Heart left ventricle (tissue), 16 donors: ENCODE measurements at regions not wholly inside any gene's neighbourhood (a gene's known extent, or its start where the extent isn't known, plus 50 kb on each side); places are given as distances from the start of the nearest gene placed in this dataset.

Experiments
- ATAC-seq, 4 donors: fragments of 200-7000 bp; cut with Tn5 transposase; one replicate each; pipeline ENCODE4 v1.9.1; 2020 to 2022; ENCODE audit warnings: moderate library complexity in 4 of 4, mild to moderate bottlenecking in 3 of 4, moderate number of reproducible peaks in 1 of 4
- DNase-seq, 5 donors: peaks; one replicate each; pipeline ENCODE4 v3.0.0-alpha.2; 2020
- H3K27ac ChIP-seq, 12 donors: fragments of 200-600 bp; sonication (generic) in 4 of 12; one replicate each; pipeline versions ENCODE4 v1.5.0 to v1.8.0; 2016 to 2022; ENCODE audit warnings: mild to moderate bottlenecking in 2 of 12
- H3K27me3 ChIP-seq, 9 donors: fragments of 200-600 bp; sonication (generic) in 2 of 9; one replicate each; pipeline versions ENCODE4 v1.5.1 to v1.8.0; 2016 to 2022; ENCODE audit warnings: mild to moderate bottlenecking in 3 of 9
- H3K36me3 ChIP-seq, 9 donors: fragments of 200-600 bp; sonication (generic) in 2 of 9; one replicate each; pipeline versions ENCODE4 v1.5.0 to v1.8.0; 2018 to 2022; ENCODE audit warnings: mild to moderate bottlenecking in 2 of 9
- H3K4me1 ChIP-seq, 12 donors: fragments of 200-600 bp; sonication (generic) in 4 of 12; one replicate each; pipeline versions ENCODE4 v1.5.0 to v1.8.0; 2016 to 2022; ENCODE audit warnings: mild to moderate bottlenecking in 3 of 12
- H3K4me3 ChIP-seq, 12 donors: fragments of 200-600 bp; sonication (generic) in 4 of 12; one replicate each; pipeline versions ENCODE4 v1.5.0 to v1.8.0; 2017 to 2022; ENCODE audit warnings: mild to moderate bottlenecking in 9 of 12, moderate library complexity in 4 of 12
- H3K9me3 ChIP-seq, 12 donors: fragments of 200-600 bp; sonication (generic) in 4 of 12; one replicate each; pipeline versions ENCODE4 v1.5.0 to v1.8.0; 2016 to 2022; ENCODE audit warnings: mild to moderate bottlenecking in 1 of 12
- POLR2A ChIP-seq, 2 donors: fragments of 450-650 bp; IDR thresholded peaks; one replicate each; pipeline ENCODE4 v1.6.1; 2017; ENCODE audit warnings: antibody characterized with exemption in 2 of 2, mild to moderate bottlenecking in 2 of 2, moderate library complexity in 2 of 2
- WGBS, 4 donors: extraction: QIAGEN DNeasy Blood & Tissue Kit in 2 of 4; methylation state at CpG; one replicate each; pipeline versions ENCODE4 v1.1.5 to v1.1.7; 2013 to 2018; 5-methylcytosine and 5-hydroxymethylcytosine counted together
- intact Hi-C, 10 donors: fragments of 100-400 bp; cut with DNase I; formaldehyde crosslinking; loops; one replicate each; pipeline versions ENCODE4 v1.11.1 to v1.14.2; 2022
- TF ChIP-seq, protein P1 (sequence below), 12 donors: fragments of 200-600 bp; sonication (generic) in 4 of 12; IDR thresholded peaks; one replicate each; pipeline versions ENCODE4 v1.5.0 to v1.8.0; 2018 to 2022; ENCODE audit warnings: antibody characterized with exemption in 12 of 12, mild to moderate bottlenecking in 5 of 12
- donor health status: ischemic (EF 13 %, LVEDD 7.1; RV severe dilation, severe dysfunction).
- donor health status: healthy with polysubstance abuse.
- donor health status: DM: no; HTN: yes; CAD: no.
- donor health status: DM: no; HTN: no; CAD: no.
- donor health status: ischemic (EF 25% LVEDD 6.9; RV normal size, moderate dysfunction).
- donor health status: ischemic (EF 25% LVEDD 5.7; RV mildly dilated, moderate dysfunction).
- donor health status: healthy.
- donor health status: DM: yes; HTN: yes; CAD: no.
- donor health status: ischemic (EF 35%, LVEDD 5.7; RV mildly dilated, moderate dysfunction).
- donor health status: nonischemic (EF 11% LVEDD 7.7; RV severe dilation, severe dysfunction).
- donor health status: DM: yes; HTN: yes; CAD: no.
- donor health status: PGD.
- donor health status: ischemic (EF 29% LVEDD 5.4; RV normal size, mild dysfunction).
- donor health status: nonischemic (EF 23%, LVEDD 6.1; RV moderate dilation, normal function).

DNA sequence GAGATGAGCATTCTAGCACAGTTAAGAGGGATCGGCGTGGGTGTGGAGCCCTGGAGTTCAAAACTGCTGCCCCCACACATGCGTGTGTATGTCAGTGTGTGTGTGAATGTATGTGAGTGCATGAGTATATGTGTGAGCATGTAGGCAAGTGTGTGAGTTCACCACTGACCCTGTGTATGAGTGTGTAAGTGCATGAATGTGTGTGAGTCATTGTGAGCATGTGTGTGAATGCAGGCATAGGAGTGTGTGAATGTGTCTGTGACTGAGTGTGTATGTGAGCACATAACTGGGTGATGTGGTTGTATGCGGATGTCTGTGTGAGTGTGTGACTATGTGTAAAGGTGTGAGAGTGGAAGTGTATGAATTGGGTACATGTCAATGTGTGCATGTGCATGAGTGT is 69.6 kb upstream of the CCDC167 start:
- DNase-seq (no peak), ATAC-seq (no peak)
- Histone ChIP-seq H3K27ac (no peak overlapping the region), H3K4me3 (no peak overlapping the region), H3K4me1 (peaks cover 0 to 16% (median 11%) of the 10 kb centered on the region in 12 donors), H3K9me3 (no peaks in the 10 kb centered on the region), H3K36me3 (no peaks in the 10 kb centered on the region), H3K27me3 (peaks cover 0 to 26% (median 8%) of the 10 kb centered on the region in 9 donors)
- intact Hi-C loops, result loop anchor here (5.0 to 10.0 kb wide), 12 partner anchors 82 to 247 kb away; partner anchors contain the start of gene MDGA1 (in 2 of the 10)
- TF ChIP-seq, protein P1, sequence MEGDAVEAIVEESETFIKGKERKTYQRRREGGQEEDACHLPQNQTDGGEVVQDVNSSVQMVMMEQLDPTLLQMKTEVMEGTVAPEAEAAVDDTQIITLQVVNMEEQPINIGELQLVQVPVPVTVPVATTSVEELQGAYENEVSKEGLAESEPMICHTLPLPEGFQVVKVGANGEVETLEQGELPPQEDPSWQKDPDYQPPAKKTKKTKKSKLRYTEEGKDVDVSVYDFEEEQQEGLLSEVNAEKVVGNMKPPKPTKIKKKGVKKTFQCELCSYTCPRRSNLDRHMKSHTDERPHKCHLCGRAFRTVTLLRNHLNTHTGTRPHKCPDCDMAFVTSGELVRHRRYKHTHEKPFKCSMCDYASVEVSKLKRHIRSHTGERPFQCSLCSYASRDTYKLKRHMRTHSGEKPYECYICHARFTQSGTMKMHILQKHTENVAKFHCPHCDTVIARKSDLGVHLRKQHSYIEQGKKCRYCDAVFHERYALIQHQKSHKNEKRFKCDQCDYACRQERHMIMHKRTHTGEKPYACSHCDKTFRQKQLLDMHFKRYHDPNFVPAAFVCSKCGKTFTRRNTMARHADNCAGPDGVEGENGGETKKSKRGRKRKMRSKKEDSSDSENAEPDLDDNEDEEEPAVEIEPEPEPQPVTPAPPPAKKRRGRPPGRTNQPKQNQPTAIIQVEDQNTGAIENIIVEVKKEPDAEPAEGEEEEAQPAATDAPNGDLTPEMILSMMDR (IDR thresholded peaks at IDR 0.05), result no peak
- no peak for TF ChIP-seq POLR2A (IDR thresholded peaks at IDR 0.05)
- WGBS, 4 donors, result 90 to 94% (median 92%) methylated on average over 4 of the region's 4 CpGs

DNA sequence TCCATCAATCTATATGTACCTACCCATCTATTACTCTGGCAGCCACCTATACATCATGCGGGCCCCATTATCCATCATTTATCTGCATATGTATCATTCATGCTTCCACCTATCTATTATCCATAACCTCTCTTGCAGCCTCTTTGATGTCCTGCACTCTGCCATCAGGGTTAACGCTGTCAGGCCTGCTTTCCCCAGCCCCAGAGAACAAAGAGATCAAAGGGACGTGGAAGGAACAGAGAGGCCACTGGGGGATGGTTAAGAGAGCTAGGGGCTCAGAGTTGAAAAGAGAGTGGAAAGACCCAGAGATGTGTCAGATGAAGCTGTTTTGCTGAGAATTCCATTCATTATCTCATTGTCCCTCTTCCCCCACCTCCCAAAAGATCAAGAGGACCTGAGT is 67.3 kb upstream of the CCDC167 start:
- intact Hi-C loops, result loop anchor here (1.0 to 10.0 kb wide), 15 partner anchors 80 to 245 kb away; partner anchors contain the start of gene MDGA1 (in 2 of the 10)
- Histone ChIP-seq H3K36me3 (no peaks in the 10 kb centered on the region), H3K27ac (no peak overlapping the region), H3K4me1 (peaks cover 0 to 21% (median 11%) of the 10 kb centered on the region in 12 donors), H3K4me3 (no peak overlapping the region), H3K27me3 (peaks cover 0 to 26% (median 8%) of the 10 kb centered on the region in 9 donors), H3K9me3 (no peaks in the 10 kb centered on the region)
- 78 to 84% (median 80%) methylated on average over 3 of the region's 3 CpGs for whole genome bisulfite sequencing, 4 donors
- DNase-seq (no peak), ATAC-seq (no peak)
- TF ChIP-seq POLR2A (IDR thresholded peaks at IDR 0.05), result no peak
- TF ChIP-seq, protein P1 (IDR thresholded peaks at IDR 0.05), result no peak

DNA sequence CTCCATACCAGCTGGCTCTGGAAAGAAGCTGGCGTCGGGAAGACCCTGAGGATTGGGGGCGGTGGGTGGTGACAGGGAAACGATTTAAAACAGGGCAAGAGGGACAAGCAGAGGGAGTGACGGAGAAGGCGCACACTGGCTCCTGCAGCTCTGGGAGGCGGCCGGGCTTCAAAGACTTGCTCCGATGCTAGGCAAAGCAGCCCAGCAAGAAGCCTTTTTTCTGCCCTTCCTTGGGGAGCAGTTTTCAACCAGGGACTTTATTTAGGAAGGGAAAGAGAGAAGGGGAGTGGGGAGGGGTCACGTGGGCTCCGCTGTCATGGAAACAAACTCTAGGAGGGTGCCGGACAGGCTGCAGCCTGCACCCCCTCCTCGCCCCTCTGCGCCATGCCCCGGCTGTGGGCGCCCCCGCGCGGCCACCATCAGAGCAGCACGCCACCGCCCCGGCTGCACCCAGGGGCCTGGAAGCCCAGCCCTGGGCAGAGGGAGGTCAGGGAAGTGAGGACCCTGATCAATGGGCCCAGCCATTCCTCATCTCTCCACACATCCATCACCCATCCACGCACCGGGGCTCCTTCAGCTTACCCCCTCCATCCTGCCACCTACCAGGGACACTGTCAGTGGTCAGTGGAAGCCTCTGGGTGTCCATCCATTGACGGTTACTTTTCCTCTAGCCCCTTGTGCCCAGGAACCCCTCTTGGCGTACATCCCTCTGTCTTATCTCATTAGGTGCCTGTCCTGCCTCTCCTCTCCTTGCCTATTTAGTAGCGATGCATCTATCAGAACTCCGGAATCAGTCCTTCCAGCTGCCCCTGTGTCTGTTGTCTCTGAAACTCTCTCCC is 66.6 kb upstream of the CCDC167 start:
- intact Hi-C loops, result loop anchor here (1.0 to 10.0 kb wide), 15 partner anchors 79 to 244 kb away; partner anchors contain the start of gene MDGA1 (in 2 of the 10)
- Histone ChIP-seq H3K9me3 (no peaks in the 10 kb centered on the region), H3K4me1 (peaks cover 0 to 21% (median 11%) of the 10 kb centered on the region in 12 donors), H3K27me3 (peaks cover 0 to 26% (median 8%) of the 10 kb centered on the region in 9 donors), H3K36me3 (no peaks in the 10 kb centered on the region), H3K27ac (peak overlapping the region in 1 of 12 donors; percentile 18), H3K4me3 (peak overlapping the region; percentile 21 to 54 (median 43))
- no peak for TF ChIP-seq POLR2A (IDR thresholded peaks at IDR 0.05)
- TF ChIP-seq, protein P1 (IDR thresholded peaks at IDR 0.05), result peak; percentile 73 to 92 (median 81)
- ATAC-seq (peak; percentile 37 to 88 (median 77)), DNase-seq (peak in 4 of 5 donors; percentile 36 to 78 (median 54))
- 16 to 25% (median 19%) methylated on average over 16 to 28 of the region's 28 CpGs for WGBS, 4 donors
